Tibial nerve (tissue), 4 donors: ENCODE measurements at regions not wholly inside any gene's neighbourhood (a gene's known extent, or its start where the extent isn't known, plus 50 kb on each side); places are given as distances from the start of the nearest gene placed in this dataset.

Experiments used
- DNase-seq, 2 donors: peaks; one replicate each; pipeline ENCODE4 v3.0.0-alpha.2; 2019; ENCODE audit warnings: low spot score in 2 of 2
- H3K27ac ChIP-seq, 4 donors: fragments of 200-600 bp; sonication (generic) in 3 of 4; one replicate each; pipeline ENCODE4 v1.5.1; 2017 to 2019; ENCODE audit warnings: mild to moderate bottlenecking in 1 of 4
- H3K27me3 ChIP-seq, 2 donors: fragments of 200-600 bp; sonication (generic) in 1 of 2; one replicate each; pipeline versions ENCODE4 v1.5.1 to v1.6.0; 2017 to 2019
- H3K36me3 ChIP-seq, 3 donors: fragments of 200-600 bp; sonication (generic); one replicate each; pipeline ENCODE4 v1.5.1; 2018 to 2019
- H3K4me1 ChIP-seq, 4 donors: fragments of 200-600 bp; sonication (generic) in 3 of 4; one replicate each; pipeline ENCODE4 v1.5.1; 2017 to 2019
- H3K4me3 ChIP-seq, 4 donors: fragments of 200-600 bp; sonication (generic) in 3 of 4; one replicate each; pipeline ENCODE4 v1.5.1; 2017 to 2019; ENCODE audit warnings: mild to moderate bottlenecking in 1 of 4, moderate library complexity in 1 of 4
- H3K9me3 ChIP-seq, 4 donors: fragments of 200-600 bp; sonication (generic) in 3 of 4; one replicate each; pipeline ENCODE4 v1.5.1; 2017 to 2019
- CTCF ChIP-seq, 5 experiments: fragments of 200-600 bp in 3 of 5; fragments of 450-650 bp in 2 of 5; sonication (generic) in 3 of 5; IDR thresholded peaks; one replicate each; pipeline ENCODE4 v1.5.1; 2016 to 2019; ENCODE audit warnings: antibody characterized with exemption in 5 of 5, mild to moderate bottlenecking in 3 of 5, moderate library complexity in 2 of 5
- EP300 ChIP-seq, 2 donors: sonication (generic); formaldehyde crosslinking; IDR thresholded peaks; one replicate each; pipeline ENCODE4 v1.6.1; 2017; ENCODE audit warnings: antibody characterized with exemption in 2 of 2, mild to moderate bottlenecking in 1 of 2
- POLR2A ChIP-seq, 2 donors: fragments of 450-650 bp; IDR thresholded peaks; one replicate each; pipeline ENCODE4 v1.6.1; 2017; ENCODE audit warnings: antibody characterized with exemption in 2 of 2, mild to moderate bottlenecking in 2 of 2, moderate library complexity in 2 of 2
- WGBS, 2 donors: methylation state at CpG; one replicate each; pipeline ENCODE4 v1.1.5; 2018; 5-methylcytosine and 5-hydroxymethylcytosine counted together

GRCh38 chr17:27153005-27153404, 140.9 kb upstream of the WSB1 start:
- no peak for DNase-seq
- WGBS, 2 donors = 74 to 82% methylated on average over 4 of the region's 4 CpGs
- Histone ChIP-seq H3K9me3 (no peaks in the 10 kb centered on the region), H3K4me3 (no peak overlapping the region), H3K4me1 (peaks cover 0 to 17% (median 0%) of the 10 kb centered on the region in 4 donors), H3K27ac (no peak overlapping the region), H3K36me3 (no peaks in the 10 kb centered on the region), H3K27me3 (no peaks in the 10 kb centered on the region)
- TF ChIP-seq CTCF (IDR thresholded peaks at IDR 0.05) (no peak), EP300 (IDR thresholded peaks at IDR 0.05) (no peak), POLR2A (IDR thresholded peaks at IDR 0.05) (no peak)

- Histone ChIP-seq H3K4me1 (peaks cover 0 to 17% (median 0%) of the 10 kb centered on the region in 4 donors), H3K36me3 (no peaks in the 10 kb centered on the region), H3K27ac (no peak overlapping the region), H3K27me3 (no peaks in the 10 kb centered on the region), H3K4me3 (no peak overlapping the region), H3K9me3 (peaks cover 0 to 4% (median 0%) of the 10 kb centered on the region in 4 donors)
- TF ChIP-seq CTCF (IDR thresholded peaks at IDR 0.05) (no peak), POLR2A (IDR thresholded peaks at IDR 0.05) (no peak), EP300 (IDR thresholded peaks at IDR 0.05) (no peak)
- DNase-seq = no peak
- WGBS, 2 donors = 95% methylated on average over 15 of the region's 15 CpGs
Observed at GRCh38 chr17:27155866-27156265, 138.0 kb upstream of the WSB1 start.

GRCh38 chr17:27157297-27157696, 136.6 kb upstream of the WSB1 start:
- TF ChIP-seq POLR2A (IDR thresholded peaks at IDR 0.05) = no peak
- TF ChIP-seq EP300 (IDR thresholded peaks at IDR 0.05) = no peak
- TF ChIP-seq CTCF (IDR thresholded peaks at IDR 0.05) = no peak
- H3K4me1 ChIP-seq = peaks cover 0 to 17% (median 0%) of the 10 kb centered on the region in 4 donors
- no peaks in the 10 kb centered on the region for H3K36me3 ChIP-seq
- no peaks in the 10 kb centered on the region for H3K27me3 ChIP-seq
- no peak overlapping the region for H3K27ac ChIP-seq
- WGBS, 2 donors = 82 to 91% methylated on average over 8 of the region's 8 CpGs
- H3K9me3 ChIP-seq = peaks cover 0 to 4% (median 0%) of the 10 kb centered on the region in 4 donors
- H3K4me3 ChIP-seq = no peak overlapping the region
- DNase-seq = no peak

GRCh38 chr17:27157898-27158297, 136.0 kb upstream of the WSB1 start:
- 85 to 91% methylated on average over 10 of the region's 10 CpGs for WGBS, 2 donors

GRCh38 chr17:27158382-27158781, 135.5 kb upstream of the WSB1 start:
- 89 to 92% methylated on average over 18 of the region's 18 CpGs for WGBS, 2 donors
- no peak overlapping the region for H3K4me3 ChIP-seq
- H3K27me3 ChIP-seq = no peaks in the 10 kb centered on the region
- TF ChIP-seq CTCF (IDR thresholded peaks at IDR 0.05) = no peak
- no peak for TF ChIP-seq POLR2A (IDR thresholded peaks at IDR 0.05)
- no peak for TF ChIP-seq EP300 (IDR thresholded peaks at IDR 0.05)
- H3K9me3 ChIP-seq = peaks cover 0 to 4% (median 0%) of the 10 kb centered on the region in 4 donors
- no peak for DNase-seq
- no peaks in the 10 kb centered on the region for H3K36me3 ChIP-seq
- no peak overlapping the region for H3K27ac ChIP-seq
- peaks cover 0 to 17% (median 0%) of the 10 kb centered on the region in 4 donors for H3K4me1 ChIP-seq

More at GRCh38 chr17:27157898-27158297, 136.0 kb upstream of the WSB1 start:
- TF ChIP-seq POLR2A (IDR thresholded peaks at IDR 0.05) (no peak), EP300 (IDR thresholded peaks at IDR 0.05) (no peak), CTCF (IDR thresholded peaks at IDR 0.05) (no peak)
- H3K4me3 ChIP-seq = no peak overlapping the region
- H3K36me3 ChIP-seq = no peaks in the 10 kb centered on the region
- H3K27ac ChIP-seq = no peak overlapping the region
- no peaks in the 10 kb centered on the region for H3K27me3 ChIP-seq
- peaks cover 0 to 17% (median 0%) of the 10 kb centered on the region in 4 donors for H3K4me1 ChIP-seq
- no peak for DNase-seq
- H3K9me3 ChIP-seq = peaks cover 0 to 4% (median 0%) of the 10 kb centered on the region in 4 donors
